ENCODE measurements at regions not wholly inside any gene's neighbourhood (a gene's known extent, or its start where the extent isn't known, plus 50 kb on each side); places are given as distances from the start of the nearest gene placed in this dataset.

- no peak for DNase-seq (ENCODE audit: low spot score)
These were observed 650.1 kb downstream of the NPHP4 start for GRCh38 chr1:5342172-5342571.

- DNase-seq (ENCODE audit: low spot score), result no peak
These were observed 650.8 kb downstream of the NPHP4 start for GRCh38 chr1:5341471-5341870.

- DNase-seq (ENCODE audit: low spot score), result no peak
These were observed 651.6 kb downstream of the NPHP4 start for GRCh38 chr1:5340560-5341130.

GRCh38 chr1:5338466-5338865, 653.8 kb downstream of the NPHP4 start:
- DNase-seq (ENCODE audit: low spot score), result no peak

GRCh38 chr1:5333291-5333690, 658.9 kb downstream of the NPHP4 start:
- no peak for DNase-seq (ENCODE audit: low spot score)

GRCh38 chr1:5331101-5331500, 661.1 kb downstream of the NPHP4 start:
- DNase-seq (ENCODE audit: low spot score), result no peak

- no peak for DNase-seq (ENCODE audit: low spot score)
These were observed 663.0 kb downstream of the NPHP4 start for GRCh38 chr1:5329068-5329739.

- no peak for DNase-seq (ENCODE audit: low spot score)
These were observed 667.3 kb downstream of the NPHP4 start for GRCh38 chr1:5324883-5325282.

- DNase-seq (ENCODE audit: low spot score), result no peak
These were observed 663.9 kb downstream of the AJAP1 start for GRCh38 chr1:5318143-5318816.

- DNase-seq (ENCODE audit: low spot score), result no peak
These were observed 663.0 kb downstream of the AJAP1 start for GRCh38 chr1:5317391-5317790.

GRCh38 chr1:5312862-5313261, 658.5 kb downstream of the AJAP1 start:
- DNase-seq (ENCODE audit: low spot score), result no peak

- DNase-seq (ENCODE audit: low spot score), result no peak
These were observed 657.9 kb downstream of the AJAP1 start for GRCh38 chr1:5312293-5312674.

GRCh38 chr1:5311634-5312292, 657.4 kb downstream of the AJAP1 start:
- DNase-seq (ENCODE audit: low spot score), result no peak

GRCh38 chr1:5311147-5311546, 656.7 kb downstream of the AJAP1 start:
- no peak for DNase-seq (ENCODE audit: low spot score)

- no peak for DNase-seq (ENCODE audit: low spot score)
These were observed 653.8 kb downstream of the AJAP1 start for GRCh38 chr1:5308249-5308648.

- no peak for DNase-seq (ENCODE audit: low spot score)
These were observed 650.3 kb downstream of the AJAP1 start for GRCh38 chr1:5304702-5305101.

GRCh38 chr1:5298376-5298775, 644.0 kb downstream of the AJAP1 start:
- DNase-seq (ENCODE audit: low spot score), result no peak

GRCh38 chr1:5297886-5298239, 643.5 kb downstream of the AJAP1 start:
- DNase-seq (ENCODE audit: low spot score), result no peak

GRCh38 chr1:5297180-5297885, 642.9 kb downstream of the AJAP1 start:
- no peak for DNase-seq (ENCODE audit: low spot score)

GRCh38 chr1:5296557-5297179, 642.3 kb downstream of the AJAP1 start:
- no peak for DNase-seq (ENCODE audit: low spot score)

- DNase-seq (ENCODE audit: low spot score), result no peak
These were observed 641.7 kb downstream of the AJAP1 start for GRCh38 chr1:5296095-5296494.

GRCh38 chr1:5291889-5292288, 637.5 kb downstream of the AJAP1 start:
- no peak for DNase-seq (ENCODE audit: low spot score)
